ENCODE measurements at regions not wholly inside any gene's neighbourhood (a gene's known extent, or its start where the extent isn't known, plus 50 kb on each side); places are given as distances from the start of the nearest gene placed in this dataset.
"Not testable (repeated sequence)": the region's sequence is repeated elsewhere in the genome, so short reads cannot be mapped to it uniquely, and the experiment has no call there.

DNA sequence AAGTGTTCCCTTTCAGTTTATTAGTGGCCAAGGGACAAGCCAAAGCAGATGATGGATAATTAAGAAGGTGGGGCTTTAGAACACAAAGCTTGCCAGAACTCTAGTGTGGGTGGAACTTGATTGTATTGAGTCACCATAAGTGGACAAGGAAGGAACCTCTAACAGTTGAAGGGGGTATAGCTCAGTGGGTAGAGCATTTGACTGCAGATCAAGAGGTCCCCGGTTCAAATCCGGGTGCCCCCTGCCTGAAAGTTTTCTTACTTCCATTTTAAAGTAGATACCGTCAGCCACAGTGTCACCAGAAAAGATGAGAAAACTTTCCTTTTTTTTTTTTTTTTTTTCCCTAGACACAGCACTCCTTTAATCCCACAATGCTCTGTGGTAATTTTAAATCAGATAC, 152.3 kb downstream of the MTHFS start:
- TF ChIP-seq, protein P1, sequence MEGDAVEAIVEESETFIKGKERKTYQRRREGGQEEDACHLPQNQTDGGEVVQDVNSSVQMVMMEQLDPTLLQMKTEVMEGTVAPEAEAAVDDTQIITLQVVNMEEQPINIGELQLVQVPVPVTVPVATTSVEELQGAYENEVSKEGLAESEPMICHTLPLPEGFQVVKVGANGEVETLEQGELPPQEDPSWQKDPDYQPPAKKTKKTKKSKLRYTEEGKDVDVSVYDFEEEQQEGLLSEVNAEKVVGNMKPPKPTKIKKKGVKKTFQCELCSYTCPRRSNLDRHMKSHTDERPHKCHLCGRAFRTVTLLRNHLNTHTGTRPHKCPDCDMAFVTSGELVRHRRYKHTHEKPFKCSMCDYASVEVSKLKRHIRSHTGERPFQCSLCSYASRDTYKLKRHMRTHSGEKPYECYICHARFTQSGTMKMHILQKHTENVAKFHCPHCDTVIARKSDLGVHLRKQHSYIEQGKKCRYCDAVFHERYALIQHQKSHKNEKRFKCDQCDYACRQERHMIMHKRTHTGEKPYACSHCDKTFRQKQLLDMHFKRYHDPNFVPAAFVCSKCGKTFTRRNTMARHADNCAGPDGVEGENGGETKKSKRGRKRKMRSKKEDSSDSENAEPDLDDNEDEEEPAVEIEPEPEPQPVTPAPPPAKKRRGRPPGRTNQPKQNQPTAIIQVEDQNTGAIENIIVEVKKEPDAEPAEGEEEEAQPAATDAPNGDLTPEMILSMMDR (IDR thresholded peaks at IDR 0.05; ENCODE audit: extremely low read depth in 1 of 2, insufficient read depth in 1 of 2, low read depth in 1 of 2, low read length in 2 of 2) = not testable (repeated sequence)
- TF ChIP-seq POLR2A (IDR thresholded peaks at IDR 0.05; ENCODE audit: low read depth, low read length); GATA2 (IDR thresholded peaks at IDR 0.05; ENCODE audit: insufficient read depth, insufficient read length, low read depth, low read length): not testable (repeated sequence)

Data from endothelial cell of umbilical vein (primary cell).